Natural killer cell (primary cell): ENCODE measurements at regions not wholly inside any gene's neighbourhood (a gene's known extent, or its start where the extent isn't known, plus 50 kb on each side); places are given as distances from the start of the nearest gene placed in this dataset.

ENCODE experiments used
- ATAC-seq, 3 donors: fragments of 150-1000 bp in 2 of 3; fragments of 200-7000 bp in 1 of 3; cut with Tn5 transposase; 1 replicate in 1 of 3; 2 replicates in 2 of 3; pipeline ENCODE4 v1.10.0; 2021; ENCODE audit warnings: mild to moderate bottlenecking in 2 of 3, moderate library complexity in 2 of 3
- DNase-seq, 2 donors: peaks; one replicate each; pipeline versions ENCODE4 v3.0.0 to v3.0.0-alpha.2; 2013 to 2021; ENCODE audit warnings: mixed read lengths in 1 of 2
- H3K27ac ChIP-seq: one replicate; pipeline ENCODE4 v1.5.1; 2013; ENCODE audit warnings: mild to moderate bottlenecking, low read length
- H3K27me3 ChIP-seq: one replicate; pipeline ENCODE4 v1.6.1; 2013; ENCODE audit warnings: low read length; ENCODE audit not compliant: control insufficient read depth, insufficient read depth
- H3K36me3 ChIP-seq: one replicate; pipeline ENCODE4 v1.6.1; 2013; ENCODE audit warnings: low read length; ENCODE audit not compliant: control insufficient read depth, insufficient read depth
- H3K4me1 ChIP-seq: one replicate; pipeline ENCODE4 v1.6.1; 2013; ENCODE audit warnings: low read length; ENCODE audit not compliant: control insufficient read depth, insufficient read depth
- H3K4me3 ChIP-seq: one replicate; pipeline ENCODE4 v1.5.1; 2013; ENCODE audit warnings: low read length
- H3K9me3 ChIP-seq: one replicate; pipeline ENCODE4 v1.6.1; 2013; ENCODE audit warnings: low read length; ENCODE audit not compliant: control insufficient read depth, insufficient read depth
- H3K27ac Mint-ChIP-seq, 2 donors: one replicate each; pipeline ENCODE4 v1.8.0; 2022; ENCODE audit warnings: mild to moderate bottlenecking in 2 of 2, mixed read lengths in 2 of 2, moderate library complexity in 1 of 2
- H3K27me3 Mint-ChIP-seq, 2 donors: one replicate each; pipeline ENCODE4 v1.8.0; 2022; ENCODE audit warnings: low read depth in 2 of 2, mixed read lengths in 2 of 2
- H3K36me3 Mint-ChIP-seq: one replicate; pipeline ENCODE4 v1.8.0; 2022; ENCODE audit warnings: mixed read lengths
- H3K4me1 Mint-ChIP-seq, 2 donors: one replicate each; pipeline ENCODE4 v1.8.0; 2022; ENCODE audit warnings: mixed read lengths in 2 of 2
- H3K4me3 Mint-ChIP-seq: one replicate; pipeline ENCODE4 v1.8.0; 2022; ENCODE audit warnings: mild to moderate bottlenecking, moderate library complexity, mixed read lengths
- H3K9me3 Mint-ChIP-seq, 2 donors: one replicate each; pipeline ENCODE4 v1.8.0; 2022; ENCODE audit warnings: mixed read lengths in 2 of 2
- CTCF ChIP-seq: fragments of 200-600 bp; IDR thresholded peaks from one replicate; pipeline ENCODE4 v1.8.0; 2022; ENCODE audit warnings: antibody characterized with exemption
- WGBS: methylation state at CpG from one replicate; pipeline ENCODE4 v1.1.7; 2013; ENCODE audit warnings: missing lambda C conversion rate; ENCODE audit not compliant: insufficient coverage; 5-methylcytosine and 5-hydroxymethylcytosine counted together
- intact Hi-C: fragments of 100-400 bp; cut with micrococcal nuclease; formaldehyde crosslinking; loops from one replicate; pipeline ENCODE4 v1.14.2; 2022

GRCh38 chr12:68560851-68561422, 49.8 kb upstream of the RAP1B start:
- TF ChIP-seq CTCF = no peak
- Mint-ChIP-seq H3K4me1 (peaks cover 34 to 41% of the 10 kb centered on the region in 2 donors), H3K27me3 (no peaks in the 10 kb centered on the region), H3K36me3 (no peaks in the 10 kb centered on the region), H3K27ac (no peak overlapping the region), H3K9me3 (no peaks in the 10 kb centered on the region), H3K4me3 (no peak overlapping the region)
- H3K4me3 ChIP-seq = no peak overlapping the region
- intact Hi-C loops = no loop called here
- H3K9me3 ChIP-seq = no peaks in the 10 kb centered on the region
- no peaks in the 10 kb centered on the region for H3K27me3 ChIP-seq
- WGBS = 99% methylated on average over 5 of the region's 5 CpGs
- no peak overlapping the region for H3K27ac ChIP-seq
- ATAC-seq (no peak), DNase-seq (no peak)
- no peaks in the 10 kb centered on the region for H3K4me1 ChIP-seq
- no peaks in the 10 kb centered on the region for H3K36me3 ChIP-seq
